Muscle layer of duodenum (tissue), 2 donors: ENCODE measurements at regions not wholly inside any gene's neighbourhood (a gene's known extent, or its start where the extent isn't known, plus 50 kb on each side); places are given as distances from the start of the nearest gene placed in this dataset.

ENCODE experiments used
- H3K27ac ChIP-seq: one replicate; pipeline ENCODE4 v1.7.0; 2013; ENCODE audit warnings: mild to moderate bottlenecking, low read length
- H3K27me3 ChIP-seq: one replicate; pipeline ENCODE4 v1.7.0; 2013; ENCODE audit warnings: low read depth, mild to moderate bottlenecking, control low read depth, low read length
- H3K36me3 ChIP-seq, 2 donors: one replicate each; pipeline ENCODE4 v1.7.0; 2013; ENCODE audit warnings: low read length in 2 of 2, control low read depth in 1 of 2, mild to moderate bottlenecking in 1 of 2; ENCODE audit not compliant: insufficient read depth in 2 of 2, control insufficient read depth in 1 of 2
- H3K4me1 ChIP-seq, 2 donors: one replicate each; pipeline ENCODE4 v1.7.0; 2013; ENCODE audit warnings: low read length in 2 of 2, mild to moderate bottlenecking in 2 of 2, control low read depth in 1 of 2, moderate library complexity in 1 of 2; ENCODE audit not compliant: insufficient read depth in 2 of 2, control insufficient read depth in 1 of 2
- H3K4me3 ChIP-seq, 2 donors: one replicate each; pipeline ENCODE4 v1.7.0; 2013; ENCODE audit warnings: low read length in 2 of 2, low read depth in 1 of 2, mild to moderate bottlenecking in 1 of 2
- H3K9me3 ChIP-seq, 2 donors: one replicate each; pipeline ENCODE4 v1.7.0; 2013; ENCODE audit warnings: low read length in 2 of 2, control low read depth in 1 of 2, mild to moderate bottlenecking in 1 of 2; ENCODE audit not compliant: control insufficient read depth in 1 of 2
- donor health status: healthy.

GRCh38 chr20:23180451-23180921 is 94.4 kb upstream of the CD93 start:
- no peaks in the 10 kb centered on the region for H3K27me3 ChIP-seq
- H3K4me1 ChIP-seq = no peaks in the 10 kb centered on the region
- no peak overlapping the region for H3K4me3 ChIP-seq
- no peak overlapping the region for H3K27ac ChIP-seq
- peaks cover 0 to 7% of the 10 kb centered on the region in 2 donors for H3K9me3 ChIP-seq
- no peaks in the 10 kb centered on the region for H3K36me3 ChIP-seq

- H3K27ac ChIP-seq = no peak overlapping the region
- H3K27me3 ChIP-seq = no peaks in the 10 kb centered on the region
- H3K4me1 ChIP-seq = no peaks in the 10 kb centered on the region
- H3K9me3 ChIP-seq = peaks cover 0 to 7% of the 10 kb centered on the region in 2 donors
- no peak overlapping the region for H3K4me3 ChIP-seq
- H3K36me3 ChIP-seq = no peaks in the 10 kb centered on the region
Observed at GRCh38 chr20:23179766-23180403, 93.8 kb upstream of the CD93 start.

GRCh38 chr20:23178806-23179205 is 92.7 kb upstream of the CD93 start:
- no peaks in the 10 kb centered on the region for H3K36me3 ChIP-seq
- peaks cover 0 to 7% of the 10 kb centered on the region in 2 donors for H3K9me3 ChIP-seq
- no peak overlapping the region for H3K4me3 ChIP-seq
- H3K27ac ChIP-seq = no peak overlapping the region
- H3K4me1 ChIP-seq = no peaks in the 10 kb centered on the region
- H3K27me3 ChIP-seq = no peaks in the 10 kb centered on the region

- Histone ChIP-seq H3K9me3 (peaks cover 0 to 7% of the 10 kb centered on the region in 2 donors), H3K27ac (no peak overlapping the region)
Observed at GRCh38 chr20:23174821-23175220, 88.7 kb upstream of the CD93 start.

GRCh38 chr20:23167431-23167830 is 81.3 kb upstream of the CD93 start:
- H3K27me3 ChIP-seq = no peaks in the 10 kb centered on the region
- no peaks in the 10 kb centered on the region for H3K36me3 ChIP-seq
- H3K9me3 ChIP-seq = no peaks in the 10 kb centered on the region
- no peak overlapping the region for H3K4me3 ChIP-seq
- no peak overlapping the region for H3K27ac ChIP-seq
- H3K4me1 ChIP-seq = peaks cover 0 to 3% of the 10 kb centered on the region in 2 donors

More at GRCh38 chr20:23174821-23175220, 88.7 kb upstream of the CD93 start:
- H3K36me3 ChIP-seq = no peaks in the 10 kb centered on the region
- H3K4me1 ChIP-seq = no peaks in the 10 kb centered on the region
- no peaks in the 10 kb centered on the region for H3K27me3 ChIP-seq
- no peak overlapping the region for H3K4me3 ChIP-seq

- Histone ChIP-seq H3K27me3 (no peaks in the 10 kb centered on the region), H3K4me1 (peaks cover 0 to 3% of the 10 kb centered on the region in 2 donors), H3K4me3 (no peak overlapping the region), H3K36me3 (no peaks in the 10 kb centered on the region), H3K27ac (no peak overlapping the region), H3K9me3 (no peaks in the 10 kb centered on the region)
Observed at GRCh38 chr20:23166563-23166962, 80.4 kb upstream of the CD93 start.

- Histone ChIP-seq H3K27me3 (no peaks in the 10 kb centered on the region), H3K36me3 (no peaks in the 10 kb centered on the region), H3K4me1 (peaks cover 0 to 3% of the 10 kb centered on the region in 2 donors), H3K27ac (no peak overlapping the region), H3K4me3 (no peak overlapping the region), H3K9me3 (no peaks in the 10 kb centered on the region)
Observed at GRCh38 chr20:23165964-23166363, 79.8 kb upstream of the CD93 start.

- H3K27ac ChIP-seq = no peak overlapping the region
- no peak overlapping the region for H3K4me3 ChIP-seq
- H3K27me3 ChIP-seq = no peaks in the 10 kb centered on the region
- H3K4me1 ChIP-seq = peaks cover 0 to 8% of the 10 kb centered on the region in 2 donors
- no peaks in the 10 kb centered on the region for H3K36me3 ChIP-seq
- no peaks in the 10 kb centered on the region for H3K9me3 ChIP-seq
Observed at GRCh38 chr20:23165307-23165750, 79.2 kb upstream of the CD93 start.

GRCh38 chr20:23164176-23164601 is 78.1 kb upstream of the CD93 start:
- Histone ChIP-seq H3K4me3 (no peak overlapping the region), H3K4me1 (peaks cover 7 to 16% of the 10 kb centered on the region in 2 donors), H3K9me3 (no peaks in the 10 kb centered on the region), H3K27me3 (no peaks in the 10 kb centered on the region), H3K27ac (no peak overlapping the region), H3K36me3 (no peaks in the 10 kb centered on the region)

GRCh38 chr20:23163562-23163961 is 77.4 kb upstream of the CD93 start:
- Histone ChIP-seq H3K4me3 (no peak overlapping the region), H3K4me1 (peaks cover 7 to 16% of the 10 kb centered on the region in 2 donors), H3K27me3 (no peaks in the 10 kb centered on the region), H3K9me3 (no peaks in the 10 kb centered on the region), H3K27ac (no peak overlapping the region), H3K36me3 (no peaks in the 10 kb centered on the region)

GRCh38 chr20:23162887-23163286 is 76.8 kb upstream of the CD93 start:
- no peak overlapping the region for H3K27ac ChIP-seq
- no peaks in the 10 kb centered on the region for H3K36me3 ChIP-seq
- H3K9me3 ChIP-seq = no peaks in the 10 kb centered on the region
- H3K27me3 ChIP-seq = no peaks in the 10 kb centered on the region
- H3K4me3 ChIP-seq = no peak overlapping the region
- peaks cover 7 to 16% of the 10 kb centered on the region in 2 donors for H3K4me1 ChIP-seq
